Fibroblast of villous mesenchyme (primary cell): ENCODE measurements at regions not wholly inside any gene's neighbourhood (a gene's known extent, or its start where the extent isn't known, plus 50 kb on each side); places are given as distances from the start of the nearest gene placed in this dataset.
A peak's percentile ranks its signal among the peaks of the same experiment; 100 is the strongest.

Source experiments
- DNase-seq: peaks from one replicate; pipeline ENCODE4 v3.0.0-alpha.2; 2010; ENCODE audit warnings: low read depth
- H3K4me3 ChIP-seq: 2 replicates; pipeline ENCODE4 v1.5.1; 2011; ENCODE audit warnings: low read depth, mild to moderate bottlenecking, low read length
- TF ChIP-seq, protein P1 (sequence below): IDR thresholded peaks from 2 replicates; pipeline ENCODE4 v1.5.1; 2012; ENCODE audit warnings: low read depth, mild to moderate bottlenecking, low read length; ENCODE audit not compliant: insufficient read depth

DNA sequence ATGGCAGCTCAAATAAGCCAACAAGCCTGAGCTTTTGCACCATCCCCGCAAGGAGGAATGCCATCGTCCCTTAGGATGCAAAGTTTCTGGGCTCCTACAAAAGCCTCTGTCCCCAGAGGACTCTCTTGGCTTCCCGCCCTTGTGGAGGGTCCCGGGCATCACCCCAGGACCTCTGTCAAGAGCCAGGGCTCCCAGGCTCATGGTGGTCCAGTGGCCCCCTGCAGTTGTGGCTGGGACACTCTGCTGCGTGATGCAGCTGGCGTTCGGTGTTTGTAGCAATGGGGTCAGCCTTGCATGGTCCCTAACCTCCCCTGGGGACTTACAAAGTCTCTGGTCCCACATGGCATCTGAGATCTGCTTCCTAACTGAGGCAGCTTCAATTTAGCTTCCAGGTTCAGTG is 104.7 kb downstream of the RIPK4 start:
- DNase-seq, result no peak
- TF ChIP-seq, protein P1, sequence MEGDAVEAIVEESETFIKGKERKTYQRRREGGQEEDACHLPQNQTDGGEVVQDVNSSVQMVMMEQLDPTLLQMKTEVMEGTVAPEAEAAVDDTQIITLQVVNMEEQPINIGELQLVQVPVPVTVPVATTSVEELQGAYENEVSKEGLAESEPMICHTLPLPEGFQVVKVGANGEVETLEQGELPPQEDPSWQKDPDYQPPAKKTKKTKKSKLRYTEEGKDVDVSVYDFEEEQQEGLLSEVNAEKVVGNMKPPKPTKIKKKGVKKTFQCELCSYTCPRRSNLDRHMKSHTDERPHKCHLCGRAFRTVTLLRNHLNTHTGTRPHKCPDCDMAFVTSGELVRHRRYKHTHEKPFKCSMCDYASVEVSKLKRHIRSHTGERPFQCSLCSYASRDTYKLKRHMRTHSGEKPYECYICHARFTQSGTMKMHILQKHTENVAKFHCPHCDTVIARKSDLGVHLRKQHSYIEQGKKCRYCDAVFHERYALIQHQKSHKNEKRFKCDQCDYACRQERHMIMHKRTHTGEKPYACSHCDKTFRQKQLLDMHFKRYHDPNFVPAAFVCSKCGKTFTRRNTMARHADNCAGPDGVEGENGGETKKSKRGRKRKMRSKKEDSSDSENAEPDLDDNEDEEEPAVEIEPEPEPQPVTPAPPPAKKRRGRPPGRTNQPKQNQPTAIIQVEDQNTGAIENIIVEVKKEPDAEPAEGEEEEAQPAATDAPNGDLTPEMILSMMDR, result no peak
- H3K4me3 ChIP-seq, result no peak overlapping the region

GRCh38 chr21:41660748-41661147 is 106.1 kb downstream of the RIPK4 start:
- no peak for DNase-seq
- H3K4me3 ChIP-seq, result no peak overlapping the region
- TF ChIP-seq, protein P1, result no peak

- H3K4me3 ChIP-seq, result no peak overlapping the region
- DNase-seq, result no peak
- TF ChIP-seq, protein P1, result no peak
Measured at GRCh38 chr21:41659791-41660560, 106.9 kb downstream of the RIPK4 start.

- TF ChIP-seq, protein P1, result no peak
- no peak for DNase-seq
- no peak overlapping the region for H3K4me3 ChIP-seq
Measured at GRCh38 chr21:41656946-41657525, 109.8 kb downstream of the RIPK4 start.

- TF ChIP-seq, protein P1, result no peak
- no peak for DNase-seq
- H3K4me3 ChIP-seq, result no peak overlapping the region
Measured at GRCh38 chr21:41655259-41655658, 111.6 kb downstream of the RIPK4 start.

DNA sequence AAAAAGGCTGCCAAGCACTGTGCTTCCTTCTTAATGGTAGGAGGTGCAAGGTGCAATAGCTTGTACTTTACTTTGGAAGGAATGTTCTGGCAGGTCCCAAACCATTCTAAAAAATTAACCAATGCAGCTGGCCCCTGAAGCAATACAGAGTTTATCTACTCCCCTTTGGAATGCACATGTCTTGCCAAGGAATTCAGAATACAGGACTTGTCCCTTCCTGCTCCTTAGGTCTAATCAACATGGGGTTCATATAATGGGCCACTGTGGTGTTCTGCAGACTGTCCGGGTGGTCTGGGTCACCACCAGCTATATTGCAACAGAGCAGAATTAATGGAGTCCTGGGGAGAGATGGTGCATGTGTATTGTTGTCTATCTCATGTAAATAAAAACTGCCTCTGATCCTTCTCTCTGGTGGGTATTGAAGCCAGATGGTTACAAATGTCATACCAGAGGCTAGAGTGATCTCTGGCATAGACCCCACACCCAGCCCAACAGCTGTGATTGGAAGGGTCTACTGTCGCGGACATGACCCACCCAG is 112.8 kb downstream of the RIPK4 start:
- peak; percentile 26 for DNase-seq
- TF ChIP-seq, protein P1, result no peak
- no peak overlapping the region for H3K4me3 ChIP-seq
